H9 (cell line): ENCODE measurements at regions not wholly inside any gene's neighbourhood (a gene's known extent, or its start where the extent isn't known, plus 50 kb on each side); places are given as distances from the start of the nearest gene placed in this dataset.

ENCODE experiments used
- DNase-seq: peaks from one replicate; pipeline ENCODE4 v3.0.0-alpha.2; 2017
- H2AFZ ChIP-seq: one replicate; pipeline ENCODE4 v1.6.1; 2013; ENCODE audit warnings: mild to moderate bottlenecking, low read length, control low read depth, moderate library complexity
- H2AK5ac ChIP-seq: 2 replicates; pipeline ENCODE4 v1.6.1; 2013; ENCODE audit warnings: low read length, control low read depth, mixed read lengths; ENCODE audit not compliant: insufficient read length
- H2BK120ac ChIP-seq: one replicate; pipeline ENCODE4 v1.6.1; 2013; ENCODE audit warnings: low read depth, mild to moderate bottlenecking, low read length, control low read depth, inconsistent platforms; ENCODE audit not compliant: poor library complexity, severe bottlenecking
- H2BK12ac ChIP-seq: 2 replicates; pipeline ENCODE4 v1.6.1; 2013; ENCODE audit warnings: low read length, control low read depth, mixed read lengths, low read depth; ENCODE audit not compliant: insufficient read length
- H2BK15ac ChIP-seq: 2 replicates; pipeline ENCODE4 v1.6.1; 2013; ENCODE audit warnings: low read depth, low read length, control low read depth
- H2BK20ac ChIP-seq: one replicate; pipeline ENCODE4 v1.6.1; 2013; ENCODE audit warnings: low read depth, mild to moderate bottlenecking, low read length, control low read depth, inconsistent platforms; ENCODE audit not compliant: poor library complexity, severe bottlenecking
- H2BK5ac ChIP-seq: 2 replicates; pipeline ENCODE4 v1.6.1; 2013; ENCODE audit warnings: low read length, control low read depth, mixed read lengths; ENCODE audit not compliant: insufficient read length
- H3K14ac ChIP-seq: 2 replicates; pipeline ENCODE4 v1.6.1; 2013; ENCODE audit warnings: low read length, control low read depth; ENCODE audit not compliant: insufficient read depth
- H3K18ac ChIP-seq: 2 replicates; pipeline ENCODE4 v1.6.1; 2013; ENCODE audit warnings: low read depth, mild to moderate bottlenecking, mixed read lengths, low read length, control low read depth; ENCODE audit not compliant: insufficient read length
- H3K23ac ChIP-seq: 2 replicates; pipeline ENCODE4 v1.6.1; 2013; ENCODE audit warnings: low read length, control low read depth, mixed read lengths, low read depth; ENCODE audit not compliant: insufficient read length
- H3K23me2 ChIP-seq: 2 replicates; pipeline ENCODE4 v1.6.1; 2013; ENCODE audit warnings: low read depth, mild to moderate bottlenecking, mixed read lengths, low read length, control low read depth; ENCODE audit not compliant: insufficient read length, poor library complexity, severe bottlenecking
- H3K27ac ChIP-seq: 2 replicates; pipeline ENCODE4 v1.5.1; 2013; ENCODE audit warnings: low read length, control low read depth, mixed read lengths, low read depth; ENCODE audit not compliant: insufficient read length
- H3K27me3 ChIP-seq: 2 replicates; pipeline ENCODE4 v1.6.1; 2013; ENCODE audit warnings: low read length, control low read depth, inconsistent platforms; ENCODE audit not compliant: insufficient read depth
- H3K4ac ChIP-seq: 2 replicates; pipeline ENCODE4 v1.6.1; 2013; ENCODE audit warnings: low read depth, mild to moderate bottlenecking, control low read depth, inconsistent platforms, low read length, moderate library complexity
- H3K4me1 ChIP-seq: 2 replicates; pipeline ENCODE4 v1.6.1; 2013; ENCODE audit warnings: low read length, control low read depth, inconsistent platforms; ENCODE audit not compliant: insufficient read depth
- H3K4me2 ChIP-seq: 2 replicates; pipeline ENCODE4 v1.6.1; 2013; ENCODE audit warnings: low read length, control low read depth, mixed read lengths; ENCODE audit not compliant: insufficient read length, insufficient read depth
- H3K56ac ChIP-seq: 2 replicates; pipeline ENCODE4 v1.6.1; 2013; ENCODE audit warnings: low read depth, mild to moderate bottlenecking, mixed read lengths, low read length, control low read depth; ENCODE audit not compliant: insufficient read length
- H3K79me1 ChIP-seq: 2 replicates; pipeline ENCODE4 v1.6.1; 2013; ENCODE audit warnings: low read depth, mild to moderate bottlenecking, moderate library complexity, low read length, control low read depth, inconsistent platforms; ENCODE audit not compliant: insufficient read depth, poor library complexity, severe bottlenecking
- H3K79me2 ChIP-seq: 2 replicates; pipeline ENCODE4 v1.6.1; 2013; ENCODE audit warnings: low read length, control low read depth, inconsistent platforms; ENCODE audit not compliant: insufficient read depth
- H3K9ac ChIP-seq: 2 replicates; pipeline ENCODE4 v1.6.1; 2013; ENCODE audit warnings: low read length, control low read depth, mixed read lengths; ENCODE audit not compliant: insufficient read length; ENCODE audit errors: extremely low read depth
- H3K9me3 ChIP-seq: one replicate; pipeline ENCODE4 v1.6.1; 2013; ENCODE audit warnings: low read depth, low read length, inconsistent platforms; ENCODE audit not compliant: control insufficient read depth
- H3T11ph ChIP-seq: one replicate; pipeline ENCODE4 v1.6.1; 2013; ENCODE audit warnings: mild to moderate bottlenecking, low read length, control low read depth, inconsistent platforms
- H4K20me1 ChIP-seq: one replicate; pipeline ENCODE4 v1.6.1; 2013; ENCODE audit not compliant: control insufficient read depth, insufficient read length, insufficient read depth
- H4K5ac ChIP-seq: 2 replicates; pipeline ENCODE4 v1.6.1; 2013; ENCODE audit warnings: low read depth, mild to moderate bottlenecking, mixed read lengths, low read length, control low read depth; ENCODE audit not compliant: insufficient read length
- H4K8ac ChIP-seq: replicated peaks from 2 replicates; pipeline ENCODE4 v1.6.1; 2013; ENCODE audit warnings: low read length, control low read depth, mixed read lengths, low read depth; ENCODE audit not compliant: insufficient read length
- H4K91ac ChIP-seq: 2 replicates; pipeline ENCODE4 v1.6.1; 2013; ENCODE audit warnings: low read depth, mild to moderate bottlenecking, moderate library complexity, mixed read lengths, low read length, control low read depth; ENCODE audit not compliant: insufficient read length
- H3K27ac Mint-ChIP-seq, 3 experiments: 2 replicates in 2 of 3; 3 replicates in 1 of 3; pipeline ENCODE4 v1.8.0; 2020 to 2021; ENCODE audit warnings: mixed read lengths in 3 of 3, mild to moderate bottlenecking in 1 of 3, moderate library complexity in 1 of 3
- H3K27me3 Mint-ChIP-seq: 2 replicates; pipeline ENCODE4 v1.8.0; 2021; ENCODE audit warnings: low read depth, mild to moderate bottlenecking, moderate library complexity, mixed read lengths
- H3K36me3 Mint-ChIP-seq, 3 experiments: 2 replicates in 2 of 3; 3 replicates in 1 of 3; pipeline ENCODE4 v1.8.0; 2020 to 2021; ENCODE audit warnings: low read depth in 3 of 3, mixed read lengths in 3 of 3; ENCODE audit not compliant: insufficient read depth in 1 of 3
- H3K4me1 Mint-ChIP-seq, 2 experiments: 2 replicates each; pipeline ENCODE4 v1.8.0; 2020; ENCODE audit warnings: mixed read lengths in 2 of 2
- H3K4me3 Mint-ChIP-seq, 2 experiments: 2 replicates in 1 of 2; 3 replicates in 1 of 2; pipeline ENCODE4 v1.8.0; 2020 to 2021; ENCODE audit warnings: mild to moderate bottlenecking in 2 of 2, mixed read lengths in 2 of 2, moderate library complexity in 1 of 2
- H3K9me3 Mint-ChIP-seq, 2 experiments: 2 replicates in 1 of 2; 3 replicates in 1 of 2; pipeline ENCODE4 v1.8.0; 2020; ENCODE audit warnings: mild to moderate bottlenecking in 2 of 2, mixed read lengths in 2 of 2, moderate library complexity in 1 of 2
- CTCF ChIP-seq: fragments of 200-600 bp; sonication (generic); conservative IDR thresholded peaks from 3 replicates; pipeline ENCODE4 v1.8.0; 2021; ENCODE audit warnings: antibody characterized with exemption, mild to moderate bottlenecking
- WGBS: extraction: QIAGEN DNeasy Blood & Tissue Kit; methylation state at CpG from one replicate; pipeline ENCODE4 v1.1.7; 2013; ENCODE audit warnings: missing lambda C conversion rate, low lambda C conversion rate, mixed read lengths; ENCODE audit not compliant: insufficient read length; ENCODE audit errors: extremely low coverage; 5-methylcytosine and 5-hydroxymethylcytosine counted together

DNA sequence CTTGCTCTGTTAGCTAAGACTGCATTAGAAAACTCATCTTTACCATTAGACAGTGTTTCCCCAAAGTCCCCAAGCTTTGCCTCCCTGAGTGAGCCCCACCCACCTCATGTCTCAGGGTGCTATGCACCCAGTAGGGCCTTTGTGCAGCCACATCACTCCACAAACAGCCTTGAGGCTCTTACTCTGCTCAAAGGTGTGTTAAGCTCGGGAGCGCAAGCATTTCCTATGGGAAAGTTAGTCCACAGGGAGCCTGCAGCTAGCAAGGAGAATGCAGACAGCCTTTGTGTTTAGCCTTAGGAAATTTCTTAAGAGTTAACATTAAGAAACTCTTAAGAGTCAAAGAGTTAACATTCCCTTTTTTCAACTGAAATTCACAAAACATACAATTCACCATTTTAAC lies 278.8 kb downstream of the AJAP1 start:
- H2BK5ac ChIP-seq, result no peak overlapping the region
- no peak overlapping the region for H2AFZ ChIP-seq
- Mint-ChIP-seq H3K4me3 (no peak overlapping the region), H3K36me3 (no peaks in the 10 kb centered on the region), H3K9me3 (no peaks in the 10 kb centered on the region), H3K27me3 (peaks cover 2% of the 10 kb centered on the region), H3K27ac (no peak overlapping the region; a peak in 1 of 7 replicates), H3K4me1 (peaks cover 13 to 24% of the 10 kb centered on the region in 2 experiments)
- no peaks in the 10 kb centered on the region for H3K23me2 ChIP-seq
- no peaks in the 10 kb centered on the region for H3K79me1 ChIP-seq
- no peak overlapping the region for H3K23ac ChIP-seq
- TF ChIP-seq CTCF, result no peak
- no peak overlapping the region for H2BK12ac ChIP-seq
- no peak overlapping the region for H4K5ac ChIP-seq
- H2BK120ac ChIP-seq, result no peak overlapping the region
- peaks cover 4% of the 10 kb centered on the region; the same call in 1 of the 2 replicates for H3K4me1 ChIP-seq
- no peak overlapping the region for H3K18ac ChIP-seq
- no peak overlapping the region for H4K8ac ChIP-seq
- no peak overlapping the region for H3K14ac ChIP-seq
- H3K27ac ChIP-seq, result no peak overlapping the region
- no peak for DNase-seq
- H3T11ph ChIP-seq, result no peak overlapping the region
- no peaks in the 10 kb centered on the region for H3K9me3 ChIP-seq
- no peak overlapping the region for H4K91ac ChIP-seq
- H2BK20ac ChIP-seq, result no peak overlapping the region
- no CpG with 5 or more reads among the region's 2 CpGs for WGBS
- no peaks in the 10 kb centered on the region for H3K79me2 ChIP-seq
- H3K4me2 ChIP-seq, result no peak overlapping the region
- H3K4ac ChIP-seq, result no peak overlapping the region
- no peaks in the 10 kb centered on the region for H4K20me1 ChIP-seq
- H3K9ac ChIP-seq, result no peak overlapping the region
- H2BK15ac ChIP-seq, result no peak overlapping the region
- no peak overlapping the region for H2AK5ac ChIP-seq
- H3K27me3 ChIP-seq, result no peaks in the 10 kb centered on the region
- no peak overlapping the region for H3K56ac ChIP-seq
